Left colon (tissue), 2 donors: ENCODE measurements at regions not wholly inside any gene's neighbourhood (a gene's known extent, or its start where the extent isn't known, plus 50 kb on each side); places are given as distances from the start of the nearest gene placed in this dataset.

Source experiments
- ATAC-seq: fragments of 200-7000 bp; cut with Tn5 transposase; one replicate; pipeline ENCODE4 v1.9.1; 2020; ENCODE audit warnings: mild to moderate bottlenecking, moderate library complexity
- DNase-seq, 2 donors: peaks; one replicate each; pipeline ENCODE4 v3.0.0-alpha.2; 2020
- intact Hi-C, 2 donors: fragments of 100-400 bp; cut with DNase I in 1 of 2; cut with micrococcal nuclease in 1 of 2; formaldehyde crosslinking; loops; one replicate each; pipeline versions ENCODE4 v1.11.2 to v1.14.0; 2022; cut with DNase I, micrococcal nuclease
- donor health status: DM: no; HTN: no; CAD: no.
- donor health status: DM: yes; HTN: yes; CAD: no.

DNA sequence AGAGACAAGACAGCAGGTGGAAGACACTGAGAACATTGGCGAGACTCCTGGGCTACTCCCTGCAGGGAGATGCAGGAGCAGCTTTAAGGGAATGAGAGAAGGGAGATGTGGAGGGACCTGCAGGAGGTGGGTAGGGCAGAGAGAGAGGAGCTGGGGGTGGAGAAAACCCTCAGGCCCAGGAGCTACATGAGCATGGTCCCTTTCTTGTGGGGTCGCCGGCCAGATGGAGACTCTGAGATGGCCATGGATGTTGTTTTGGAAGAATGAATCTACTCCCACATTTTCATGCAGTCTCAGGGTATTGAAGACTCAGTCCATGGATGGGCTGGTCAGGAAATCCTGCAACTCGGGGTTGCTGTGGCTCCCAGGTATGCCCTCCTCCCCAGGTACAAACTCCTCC, 1381.9 kb downstream of the TBC1D22A start:
- ATAC-seq (no peak), DNase-seq (no peak)
- intact Hi-C loops: no loop called here

- DNase-seq (no peak), ATAC-seq (no peak)
- intact Hi-C loops: no loop called here
Observed at GRCh38 chr22:48143856-48144255, 1381.4 kb downstream of the TBC1D22A start.

- intact Hi-C loops: no loop called here
- DNase-seq: no peak
- ATAC-seq: no peak
Observed at GRCh38 chr22:48142388-48142787, 1379.9 kb downstream of the TBC1D22A start.

- no peak for ATAC-seq
Observed at GRCh38 chr22:48141301-48141700, 1378.9 kb downstream of the TBC1D22A start.

DNA sequence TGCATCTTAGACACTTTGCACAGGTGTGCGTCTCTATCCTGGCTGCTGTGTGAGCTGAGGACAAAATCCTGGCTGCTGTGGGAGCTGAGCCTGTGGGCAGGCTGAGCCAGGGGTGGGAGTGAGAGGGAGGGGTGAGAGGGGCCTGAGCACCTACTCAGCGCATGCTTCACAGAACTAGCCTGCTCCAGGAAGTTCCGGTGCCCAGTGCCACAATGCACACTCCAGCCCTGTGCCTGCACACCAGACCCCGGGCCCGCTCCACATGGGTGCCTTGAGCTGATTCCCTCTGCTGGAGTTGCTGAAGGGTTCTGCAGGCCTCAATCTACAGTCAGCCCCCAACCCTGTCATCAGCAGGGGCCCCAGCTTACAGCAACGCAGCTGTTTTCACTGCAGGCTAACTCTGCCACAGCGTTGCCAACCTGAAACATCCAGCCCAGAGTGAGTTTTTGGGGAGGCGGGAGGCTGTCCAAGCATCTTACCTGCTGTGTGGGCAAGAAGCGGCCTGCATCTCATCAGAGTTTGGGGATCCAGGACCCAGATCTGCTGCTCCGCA, 1377.9 kb downstream of the TBC1D22A start:
- no peak for DNase-seq
- intact Hi-C loops: no loop called here
- ATAC-seq: no peak

More at GRCh38 chr22:48141301-48141700, 1378.9 kb downstream of the TBC1D22A start:
- intact Hi-C loops: no loop called here
- DNase-seq: peak in 1 of 2 donors; percentile 36

DNA sequence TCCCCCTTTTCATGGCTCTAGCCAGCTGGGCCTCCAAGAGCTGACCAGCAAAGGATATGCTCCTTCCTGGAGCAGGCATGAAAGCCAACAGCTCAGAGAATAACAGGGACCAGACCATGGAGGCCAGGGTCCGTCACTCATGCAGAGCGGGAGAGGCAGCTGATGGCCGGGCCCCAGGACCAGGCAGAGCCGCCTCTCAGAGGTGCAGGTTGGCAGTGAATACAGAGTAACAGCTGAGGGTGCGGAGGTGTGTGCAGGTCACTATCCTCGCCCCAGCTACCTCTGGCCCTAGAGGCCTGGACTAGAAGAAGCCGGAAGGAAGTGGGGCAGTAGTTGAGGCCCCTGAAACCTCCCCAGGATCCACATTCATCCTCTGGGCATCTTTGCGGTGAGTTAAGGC, 1377.3 kb downstream of the TBC1D22A start:
- no peak for DNase-seq
- intact Hi-C loops: no loop called here
- no peak for ATAC-seq

DNA sequence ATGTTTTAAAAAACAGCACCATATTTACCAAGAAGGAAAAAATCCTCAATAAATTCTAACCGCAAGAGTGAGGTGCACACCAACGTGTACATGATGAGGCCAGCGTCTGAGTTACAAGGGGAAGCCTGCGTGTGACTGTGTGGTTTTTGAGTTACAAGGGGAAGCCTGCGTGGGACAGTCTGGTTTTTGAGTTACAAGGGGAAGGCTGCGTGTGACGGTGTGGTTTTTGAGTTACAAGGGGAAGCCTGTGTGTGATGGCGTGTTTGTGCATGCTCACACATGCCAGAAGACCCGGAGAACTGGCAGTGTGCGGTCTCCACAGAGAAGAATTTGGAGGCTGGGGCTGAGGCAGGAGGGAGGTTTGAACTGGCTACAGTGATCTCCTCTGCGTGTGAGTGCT, 1376.4 kb downstream of the TBC1D22A start:
- intact Hi-C loops: no loop called here
- no peak for ATAC-seq
- no peak for DNase-seq

- intact Hi-C loops: no loop called here
- DNase-seq (no peak), ATAC-seq (peak; percentile 68)
Observed at GRCh38 chr22:48138427-48138826, 1376.0 kb downstream of the TBC1D22A start.

DNA sequence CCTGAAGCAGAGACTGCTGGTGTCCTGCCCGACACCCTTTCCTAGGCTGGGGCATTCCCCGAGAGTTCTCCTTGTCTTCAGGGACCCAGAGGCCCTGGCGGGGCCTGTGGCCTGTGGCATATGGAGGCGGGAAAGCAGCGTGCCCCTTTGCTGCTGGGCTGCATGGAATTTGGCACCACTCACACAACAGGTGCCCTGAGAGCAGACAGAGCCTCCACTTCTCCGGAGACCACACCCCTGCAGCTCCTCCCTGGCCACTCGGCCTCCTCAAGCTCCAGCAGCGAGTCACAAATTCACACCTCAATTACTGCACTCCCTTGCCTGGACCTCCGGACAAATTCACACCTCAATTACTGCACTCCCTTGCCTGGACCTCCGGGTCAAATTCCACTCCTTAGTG, 1375.2 kb downstream of the TBC1D22A start:
- ATAC-seq: peak; percentile 54
- no peak for DNase-seq
- intact Hi-C loops: no loop called here

GRCh38 chr22:48135592-48135991, 1373.1 kb downstream of the TBC1D22A start:
- DNase-seq (no peak), ATAC-seq (no peak)
- intact Hi-C loops: no loop called here

DNA sequence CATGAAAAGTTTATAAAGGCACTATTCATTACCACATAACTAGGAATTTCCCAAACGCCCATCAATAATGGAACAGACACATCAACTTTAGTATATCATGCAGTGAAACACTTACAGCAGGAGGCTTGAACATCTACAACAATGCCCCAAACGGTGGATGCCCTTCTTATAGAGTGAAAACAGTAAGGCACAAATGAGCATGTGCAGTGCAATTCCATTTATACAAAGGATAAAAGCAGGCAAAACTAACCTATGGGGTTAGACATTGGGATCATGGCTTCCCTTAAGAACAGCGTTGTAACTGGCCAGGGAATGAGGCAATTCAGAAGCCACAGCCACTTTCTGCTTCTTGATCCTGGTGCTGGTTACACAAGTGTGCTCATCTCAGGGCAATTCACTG, 1363.0 kb downstream of the TBC1D22A start:
- ATAC-seq: no peak
- DNase-seq: no peak
- intact Hi-C loops: no loop called here

- intact Hi-C loops: no loop called here
- no peak for ATAC-seq
- no peak for DNase-seq
Observed at GRCh38 chr22:48121984-48122383, 1359.5 kb downstream of the TBC1D22A start.

DNA sequence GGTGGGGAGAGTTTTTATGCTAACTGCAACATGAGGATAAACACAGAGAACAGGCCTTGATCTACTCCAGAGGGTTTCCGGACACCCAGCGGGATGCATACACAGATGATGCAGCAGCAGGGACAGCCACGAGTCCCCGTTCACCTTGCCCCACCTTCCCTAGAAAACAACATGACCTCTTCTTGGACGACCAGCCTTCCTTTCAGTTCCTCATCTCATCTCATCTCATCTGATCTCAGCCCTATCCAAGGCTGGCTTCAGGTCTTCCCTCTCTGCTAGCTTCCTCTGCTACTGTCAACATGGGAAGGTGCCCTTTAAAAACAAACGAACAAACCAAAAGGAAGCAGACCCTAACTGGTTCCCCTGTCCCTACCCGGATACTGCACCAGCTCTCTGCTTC, 1356.2 kb downstream of the TBC1D22A start:
- no peak for ATAC-seq
- no peak for DNase-seq
- intact Hi-C loops: no loop called here

DNA sequence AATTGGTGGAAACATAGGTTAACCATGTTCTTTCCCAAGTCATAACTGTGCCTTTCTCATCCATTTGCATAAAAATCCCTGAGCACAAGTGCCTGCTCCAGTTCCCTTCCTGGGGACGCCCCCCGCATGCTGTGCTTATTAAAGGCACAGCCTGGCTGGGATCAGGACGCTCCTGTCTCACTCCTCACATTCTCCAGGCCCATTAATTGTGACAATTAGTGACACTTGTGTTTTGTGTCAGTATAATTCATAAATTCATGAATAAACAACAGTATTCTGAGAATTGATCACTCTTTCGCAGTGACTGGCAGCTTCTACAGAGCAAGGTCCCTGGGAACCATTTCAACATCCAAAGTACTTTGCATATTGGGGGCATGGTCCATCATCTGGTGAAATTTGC, 1354.4 kb downstream of the TBC1D22A start:
- DNase-seq: no peak
- no peak for ATAC-seq
- intact Hi-C loops: no loop called here

GRCh38 chr22:48112687-48113521, 1350.5 kb downstream of the TBC1D22A start:
- ATAC-seq (no peak), DNase-seq (no peak)
- intact Hi-C loops: no loop called here

GRCh38 chr22:48106715-48107259, 1344.3 kb downstream of the TBC1D22A start:
- no peak for DNase-seq
- ATAC-seq: no peak
- intact Hi-C loops: no loop called here

DNA sequence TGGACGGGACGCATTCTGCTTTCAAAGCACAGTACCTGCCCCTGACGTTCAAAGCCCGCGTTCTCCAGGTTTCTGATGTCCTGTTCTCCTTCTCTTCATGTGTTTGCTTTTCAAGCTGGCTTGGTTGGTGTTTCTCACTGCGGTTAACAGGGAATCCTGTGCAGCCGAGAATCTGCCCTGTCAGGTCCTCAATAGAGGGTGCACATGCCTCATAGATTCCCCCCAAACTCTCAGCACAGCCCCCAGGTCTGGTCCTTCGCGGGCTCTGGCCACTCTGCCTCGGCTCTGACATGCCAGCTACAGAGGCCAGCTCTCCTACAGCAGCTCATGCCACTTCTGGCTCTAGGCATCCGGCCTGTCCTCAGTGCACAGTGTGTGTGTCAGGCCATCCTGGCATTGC, 1343.8 kb downstream of the TBC1D22A start:
- DNase-seq: no peak
- no peak for ATAC-seq
- intact Hi-C loops: no loop called here

DNA sequence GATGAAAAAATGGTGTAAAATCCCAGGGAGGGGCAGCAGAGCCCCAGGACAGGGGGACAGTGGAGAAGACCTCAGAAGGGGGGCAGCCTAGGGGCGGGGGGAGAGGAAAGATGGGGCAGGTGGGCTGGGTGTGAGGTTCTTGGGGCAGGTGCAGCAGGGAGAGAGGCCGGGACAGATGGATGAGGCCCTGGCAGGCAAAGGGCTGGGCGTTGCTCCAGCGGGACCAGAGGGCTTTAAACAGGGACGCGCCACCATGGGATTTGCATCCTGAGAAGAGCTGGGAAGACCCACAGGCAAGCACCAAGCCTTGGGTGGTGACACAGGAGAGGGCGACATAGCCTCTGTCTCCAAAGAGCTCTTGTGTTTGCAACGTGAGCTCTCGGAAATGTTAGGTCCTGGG, 1342.8 kb downstream of the TBC1D22A start:
- intact Hi-C loops: no loop called here
- ATAC-seq (no peak), DNase-seq (no peak)

GRCh38 chr22:48104766-48105165, 1342.3 kb downstream of the TBC1D22A start:
- ATAC-seq (no peak), DNase-seq (no peak)
- intact Hi-C loops: no loop called here

DNA sequence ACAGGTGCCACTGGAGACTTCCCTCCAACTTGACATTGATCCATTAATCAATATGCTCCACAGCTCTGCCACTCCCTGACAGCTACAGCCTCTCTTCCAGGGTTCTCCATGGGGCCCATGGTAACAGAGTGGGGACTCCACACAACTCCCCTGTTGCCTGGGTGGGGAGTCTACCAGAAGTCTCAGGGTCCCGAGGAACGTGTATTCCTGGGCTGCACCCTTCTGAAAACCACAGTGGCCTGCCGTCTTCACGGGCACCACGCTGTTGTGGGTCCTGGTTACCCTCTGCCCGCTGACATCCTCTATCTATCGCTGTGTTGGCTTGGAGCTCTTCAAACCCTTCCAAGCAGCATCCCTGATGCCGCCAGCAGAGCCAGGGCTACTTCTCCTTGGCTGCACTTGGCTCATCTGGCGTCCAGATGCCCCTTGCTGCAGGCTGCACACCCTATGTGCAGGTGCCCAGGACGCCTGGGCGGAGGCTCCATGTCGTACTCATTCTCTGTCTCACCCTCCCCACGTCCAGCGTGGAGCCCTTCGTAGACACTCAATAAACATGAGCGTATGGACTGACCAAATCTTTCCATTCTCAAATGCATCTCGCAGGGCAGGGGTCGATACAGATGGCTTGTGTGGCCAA, 1341.8 kb downstream of the TBC1D22A start:
- intact Hi-C loops: no loop called here
- DNase-seq: no peak
- no peak for ATAC-seq
